ENCODE measurements at regions not wholly inside any gene's neighbourhood (a gene's known extent, or its start where the extent isn't known, plus 50 kb on each side); places are given as distances from the start of the nearest gene placed in this dataset.

DNA sequence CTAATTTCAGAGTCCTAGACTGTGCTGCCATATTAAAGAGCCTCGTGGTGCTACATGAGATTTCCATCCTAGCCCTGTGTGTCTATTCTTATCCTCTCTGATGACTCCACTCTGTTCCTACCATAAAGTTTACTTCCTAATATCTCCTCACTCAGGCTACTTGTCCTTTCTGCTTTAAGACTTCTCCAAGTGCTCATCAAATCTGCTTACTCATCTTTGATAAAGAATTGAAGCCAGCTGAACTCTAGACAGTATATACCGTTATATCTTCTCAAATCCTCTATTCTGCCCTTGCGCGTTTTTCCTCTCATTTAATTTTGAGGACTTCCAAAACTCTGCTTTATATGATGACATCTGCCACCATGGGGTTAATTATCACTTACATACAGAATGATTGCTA lies 539.5 kb downstream of the HAPSTR1 start (continued):
- TF ChIP-seq, protein P1, sequence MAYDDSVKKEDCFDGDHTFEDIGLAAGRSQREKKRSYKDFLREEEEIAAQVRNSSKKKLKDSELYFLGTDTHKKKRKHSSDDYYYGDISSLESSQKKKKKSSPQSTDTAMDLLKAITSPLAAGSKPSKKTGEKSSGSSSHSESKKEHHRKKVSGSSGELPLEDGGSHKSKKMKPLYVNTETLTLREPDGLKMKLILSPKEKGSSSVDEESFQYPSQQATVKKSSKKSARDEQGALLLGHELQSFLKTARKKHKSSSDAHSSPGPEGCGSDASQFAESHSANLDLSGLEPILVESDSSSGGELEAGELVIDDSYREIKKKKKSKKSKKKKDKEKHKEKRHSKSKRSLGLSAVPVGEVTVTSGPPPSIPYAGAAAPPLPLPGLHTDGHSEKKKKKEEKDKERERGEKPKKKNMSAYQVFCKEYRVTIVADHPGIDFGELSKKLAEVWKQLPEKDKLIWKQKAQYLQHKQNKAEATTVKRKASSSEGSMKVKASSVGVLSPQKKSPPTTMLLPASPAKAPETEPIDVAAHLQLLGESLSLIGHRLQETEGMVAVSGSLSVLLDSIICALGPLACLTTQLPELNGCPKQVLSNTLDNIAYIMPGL (CRISPR knock-in tag; IDR thresholded peaks at IDR 0.05), result no peak
- TF ChIP-seq RELA (CRISPR knock-in tag; IDR thresholded peaks at IDR 0.05; ENCODE audit: borderline replicate concordance) (no peak), FOXP1 (CRISPR knock-in tag; IDR thresholded peaks at IDR 0.05; ENCODE audit: borderline replicate concordance) (no peak), GRHL2 (CRISPR knock-in tag; IDR thresholded peaks at IDR 0.05; ENCODE audit: insufficient replicate concordance, severe bottlenecking) (no peak), FOXJ3 (CRISPR knock-in tag; IDR thresholded peaks at IDR 0.05; ENCODE audit: borderline replicate concordance) (no peak), ZNF263 (CRISPR knock-in tag; IDR thresholded peaks at IDR 0.05; ENCODE audit: low read depth) (no peak), CBFB (CRISPR knock-in tag; IDR thresholded peaks at IDR 0.05; ENCODE audit: low read depth) (no peak)
- TF ChIP-seq, protein P2, sequence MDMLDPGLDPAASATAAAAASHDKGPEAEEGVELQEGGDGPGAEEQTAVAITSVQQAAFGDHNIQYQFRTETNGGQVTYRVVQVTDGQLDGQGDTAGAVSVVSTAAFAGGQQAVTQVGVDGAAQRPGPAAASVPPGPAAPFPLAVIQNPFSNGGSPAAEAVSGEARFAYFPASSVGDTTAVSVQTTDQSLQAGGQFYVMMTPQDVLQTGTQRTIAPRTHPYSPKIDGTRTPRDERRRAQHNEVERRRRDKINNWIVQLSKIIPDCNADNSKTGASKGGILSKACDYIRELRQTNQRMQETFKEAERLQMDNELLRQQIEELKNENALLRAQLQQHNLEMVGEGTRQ (CRISPR knock-in tag; IDR thresholded peaks at IDR 0.05), result no peak
- TF ChIP-seq, protein P3, sequence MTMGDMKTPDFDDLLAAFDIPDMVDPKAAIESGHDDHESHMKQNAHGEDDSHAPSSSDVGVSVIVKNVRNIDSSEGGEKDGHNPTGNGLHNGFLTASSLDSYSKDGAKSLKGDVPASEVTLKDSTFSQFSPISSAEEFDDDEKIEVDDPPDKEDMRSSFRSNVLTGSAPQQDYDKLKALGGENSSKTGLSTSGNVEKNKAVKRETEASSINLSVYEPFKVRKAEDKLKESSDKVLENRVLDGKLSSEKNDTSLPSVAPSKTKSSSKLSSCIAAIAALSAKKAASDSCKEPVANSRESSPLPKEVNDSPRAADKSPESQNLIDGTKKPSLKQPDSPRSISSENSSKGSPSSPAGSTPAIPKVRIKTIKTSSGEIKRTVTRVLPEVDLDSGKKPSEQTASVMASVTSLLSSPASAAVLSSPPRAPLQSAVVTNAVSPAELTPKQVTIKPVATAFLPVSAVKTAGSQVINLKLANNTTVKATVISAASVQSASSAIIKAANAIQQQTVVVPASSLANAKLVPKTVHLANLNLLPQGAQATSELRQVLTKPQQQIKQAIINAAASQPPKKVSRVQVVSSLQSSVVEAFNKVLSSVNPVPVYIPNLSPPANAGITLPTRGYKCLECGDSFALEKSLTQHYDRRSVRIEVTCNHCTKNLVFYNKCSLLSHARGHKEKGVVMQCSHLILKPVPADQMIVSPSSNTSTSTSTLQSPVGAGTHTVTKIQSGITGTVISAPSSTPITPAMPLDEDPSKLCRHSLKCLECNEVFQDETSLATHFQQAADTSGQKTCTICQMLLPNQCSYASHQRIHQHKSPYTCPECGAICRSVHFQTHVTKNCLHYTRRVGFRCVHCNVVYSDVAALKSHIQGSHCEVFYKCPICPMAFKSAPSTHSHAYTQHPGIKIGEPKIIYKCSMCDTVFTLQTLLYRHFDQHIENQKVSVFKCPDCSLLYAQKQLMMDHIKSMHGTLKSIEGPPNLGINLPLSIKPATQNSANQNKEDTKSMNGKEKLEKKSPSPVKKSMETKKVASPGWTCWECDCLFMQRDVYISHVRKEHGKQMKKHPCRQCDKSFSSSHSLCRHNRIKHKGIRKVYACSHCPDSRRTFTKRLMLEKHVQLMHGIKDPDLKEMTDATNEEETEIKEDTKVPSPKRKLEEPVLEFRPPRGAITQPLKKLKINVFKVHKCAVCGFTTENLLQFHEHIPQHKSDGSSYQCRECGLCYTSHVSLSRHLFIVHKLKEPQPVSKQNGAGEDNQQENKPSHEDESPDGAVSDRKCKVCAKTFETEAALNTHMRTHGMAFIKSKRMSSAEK (CRISPR knock-in tag; IDR thresholded peaks at IDR 0.05; ENCODE audit: borderline replicate concordance), result no peak

DNA sequence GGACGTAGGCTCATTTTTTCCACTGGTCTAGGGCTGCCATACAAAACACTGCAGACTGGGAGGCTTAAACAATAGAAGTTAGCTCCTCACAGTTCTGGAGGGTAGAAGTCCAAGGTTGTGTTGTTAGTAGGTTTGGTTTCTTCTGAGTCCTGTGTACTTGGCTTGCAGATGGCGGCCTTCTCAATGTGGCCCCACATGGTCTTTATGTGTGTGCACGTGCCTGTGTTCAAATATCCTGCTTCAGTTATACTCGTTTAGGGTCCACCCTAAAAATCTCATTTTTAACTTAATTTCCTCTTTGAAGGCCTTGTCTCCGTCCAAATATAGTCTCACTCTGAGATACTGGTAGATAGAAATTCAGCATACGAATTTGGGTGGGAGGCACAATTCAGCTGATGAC lies 542.4 kb downstream of the HAPSTR1 start:
- H3K9me3 Mint-ChIP-seq, result peaks cover 26% of the 10 kb centered on the region
- H3K4me1 Mint-ChIP-seq, result no peaks in the 10 kb centered on the region
- DNase-seq (ENCODE audit: low spot score), result no peak
- H3K36me3 Mint-ChIP-seq, result peaks cover 26% of the 10 kb centered on the region
- no peak for ATAC-seq
- CTCF ChIA-PET, result no interaction called here
- no peaks in the 10 kb centered on the region; the same call in 1 of the 2 replicates for H3K27me3 Mint-ChIP-seq (ENCODE audit: low read depth)
- H3K27ac Mint-ChIP-seq, result no peak overlapping the region
- POLR2A ChIA-PET, result no interaction called here
- H3K4me3 Mint-ChIP-seq, result no peak overlapping the region
- TF ChIP-seq, protein P4, sequence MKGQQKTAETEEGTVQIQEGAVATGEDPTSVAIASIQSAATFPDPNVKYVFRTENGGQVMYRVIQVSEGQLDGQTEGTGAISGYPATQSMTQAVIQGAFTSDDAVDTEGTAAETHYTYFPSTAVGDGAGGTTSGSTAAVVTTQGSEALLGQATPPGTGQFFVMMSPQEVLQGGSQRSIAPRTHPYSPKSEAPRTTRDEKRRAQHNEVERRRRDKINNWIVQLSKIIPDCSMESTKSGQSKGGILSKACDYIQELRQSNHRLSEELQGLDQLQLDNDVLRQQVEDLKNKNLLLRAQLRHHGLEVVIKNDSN (CRISPR knock-in tag; IDR thresholded peaks at IDR 0.05), result no peak
- TF ChIP-seq CBFB (CRISPR knock-in tag; IDR thresholded peaks at IDR 0.05; ENCODE audit: low read depth), result no peak
- TF ChIP-seq, protein P5, sequence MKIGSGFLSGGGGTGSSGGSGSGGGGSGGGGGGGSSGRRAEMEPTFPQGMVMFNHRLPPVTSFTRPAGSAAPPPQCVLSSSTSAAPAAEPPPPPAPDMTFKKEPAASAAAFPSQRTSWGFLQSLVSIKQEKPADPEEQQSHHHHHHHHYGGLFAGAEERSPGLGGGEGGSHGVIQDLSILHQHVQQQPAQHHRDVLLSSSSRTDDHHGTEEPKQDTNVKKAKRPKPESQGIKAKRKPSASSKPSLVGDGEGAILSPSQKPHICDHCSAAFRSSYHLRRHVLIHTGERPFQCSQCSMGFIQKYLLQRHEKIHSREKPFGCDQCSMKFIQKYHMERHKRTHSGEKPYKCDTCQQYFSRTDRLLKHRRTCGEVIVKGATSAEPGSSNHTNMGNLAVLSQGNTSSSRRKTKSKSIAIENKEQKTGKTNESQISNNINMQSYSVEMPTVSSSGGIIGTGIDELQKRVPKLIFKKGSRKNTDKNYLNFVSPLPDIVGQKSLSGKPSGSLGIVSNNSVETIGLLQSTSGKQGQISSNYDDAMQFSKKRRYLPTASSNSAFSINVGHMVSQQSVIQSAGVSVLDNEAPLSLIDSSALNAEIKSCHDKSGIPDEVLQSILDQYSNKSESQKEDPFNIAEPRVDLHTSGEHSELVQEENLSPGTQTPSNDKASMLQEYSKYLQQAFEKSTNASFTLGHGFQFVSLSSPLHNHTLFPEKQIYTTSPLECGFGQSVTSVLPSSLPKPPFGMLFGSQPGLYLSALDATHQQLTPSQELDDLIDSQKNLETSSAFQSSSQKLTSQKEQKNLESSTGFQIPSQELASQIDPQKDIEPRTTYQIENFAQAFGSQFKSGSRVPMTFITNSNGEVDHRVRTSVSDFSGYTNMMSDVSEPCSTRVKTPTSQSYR (CRISPR knock-in tag; IDR thresholded peaks at IDR 0.05), result no peak
- no peak for TF ChIP-seq ZNF423 (CRISPR knock-in tag; IDR thresholded peaks at IDR 0.05)
- no peak for TF ChIP-seq ATF1 (CRISPR knock-in tag; IDR thresholded peaks at IDR 0.05)
- TF ChIP-seq ZBTB21 (CRISPR knock-in tag; IDR thresholded peaks at IDR 0.05; ENCODE audit: borderline replicate concordance), result no peak
- no peak for TF ChIP-seq ZNF232 (CRISPR knock-in tag; IDR thresholded peaks at IDR 0.05)
- TF ChIP-seq, protein P6, sequence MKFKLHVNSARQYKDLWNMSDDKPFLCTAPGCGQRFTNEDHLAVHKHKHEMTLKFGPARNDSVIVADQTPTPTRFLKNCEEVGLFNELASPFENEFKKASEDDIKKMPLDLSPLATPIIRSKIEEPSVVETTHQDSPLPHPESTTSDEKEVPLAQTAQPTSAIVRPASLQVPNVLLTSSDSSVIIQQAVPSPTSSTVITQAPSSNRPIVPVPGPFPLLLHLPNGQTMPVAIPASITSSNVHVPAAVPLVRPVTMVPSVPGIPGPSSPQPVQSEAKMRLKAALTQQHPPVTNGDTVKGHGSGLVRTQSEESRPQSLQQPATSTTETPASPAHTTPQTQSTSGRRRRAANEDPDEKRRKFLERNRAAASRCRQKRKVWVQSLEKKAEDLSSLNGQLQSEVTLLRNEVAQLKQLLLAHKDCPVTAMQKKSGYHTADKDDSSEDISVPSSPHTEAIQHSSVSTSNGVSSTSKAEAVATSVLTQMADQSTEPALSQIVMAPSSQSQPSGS (CRISPR knock-in tag; IDR thresholded peaks at IDR 0.05; ENCODE audit: borderline replicate concordance, low read depth), result no peak
- TF ChIP-seq SMAD4 (CRISPR knock-in tag; IDR thresholded peaks at IDR 0.05), result no peak
- TF ChIP-seq ETV6 (CRISPR knock-in tag; IDR thresholded peaks at IDR 0.05), result no peak
- no peak for TF ChIP-seq TEAD1 (CRISPR knock-in tag; IDR thresholded peaks at IDR 0.05)
- TF ChIP-seq ZNF121 (CRISPR knock-in tag; IDR thresholded peaks at IDR 0.05), result no peak
- TF ChIP-seq, protein P7, sequence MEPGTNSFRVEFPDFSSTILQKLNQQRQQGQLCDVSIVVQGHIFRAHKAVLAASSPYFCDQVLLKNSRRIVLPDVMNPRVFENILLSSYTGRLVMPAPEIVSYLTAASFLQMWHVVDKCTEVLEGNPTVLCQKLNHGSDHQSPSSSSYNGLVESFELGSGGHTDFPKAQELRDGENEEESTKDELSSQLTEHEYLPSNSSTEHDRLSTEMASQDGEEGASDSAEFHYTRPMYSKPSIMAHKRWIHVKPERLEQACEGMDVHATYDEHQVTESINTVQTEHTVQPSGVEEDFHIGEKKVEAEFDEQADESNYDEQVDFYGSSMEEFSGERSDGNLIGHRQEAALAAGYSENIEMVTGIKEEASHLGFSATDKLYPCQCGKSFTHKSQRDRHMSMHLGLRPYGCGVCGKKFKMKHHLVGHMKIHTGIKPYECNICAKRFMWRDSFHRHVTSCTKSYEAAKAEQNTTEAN (CRISPR knock-in tag; IDR thresholded peaks at IDR 0.05), result no peak
- TF ChIP-seq, protein P8, sequence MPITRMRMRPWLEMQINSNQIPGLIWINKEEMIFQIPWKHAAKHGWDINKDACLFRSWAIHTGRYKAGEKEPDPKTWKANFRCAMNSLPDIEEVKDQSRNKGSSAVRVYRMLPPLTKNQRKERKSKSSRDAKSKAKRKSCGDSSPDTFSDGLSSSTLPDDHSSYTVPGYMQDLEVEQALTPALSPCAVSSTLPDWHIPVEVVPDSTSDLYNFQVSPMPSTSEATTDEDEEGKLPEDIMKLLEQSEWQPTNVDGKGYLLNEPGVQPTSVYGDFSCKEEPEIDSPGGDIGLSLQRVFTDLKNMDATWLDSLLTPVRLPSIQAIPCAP (CRISPR knock-in tag; IDR thresholded peaks at IDR 0.05), result no peak

All from WTC11 (cell line).